ENCODE measurements at regions not wholly inside any gene's neighbourhood (a gene's known extent, or its start where the extent isn't known, plus 50 kb on each side); places are given as distances from the start of the nearest gene placed in this dataset.

DNA sequence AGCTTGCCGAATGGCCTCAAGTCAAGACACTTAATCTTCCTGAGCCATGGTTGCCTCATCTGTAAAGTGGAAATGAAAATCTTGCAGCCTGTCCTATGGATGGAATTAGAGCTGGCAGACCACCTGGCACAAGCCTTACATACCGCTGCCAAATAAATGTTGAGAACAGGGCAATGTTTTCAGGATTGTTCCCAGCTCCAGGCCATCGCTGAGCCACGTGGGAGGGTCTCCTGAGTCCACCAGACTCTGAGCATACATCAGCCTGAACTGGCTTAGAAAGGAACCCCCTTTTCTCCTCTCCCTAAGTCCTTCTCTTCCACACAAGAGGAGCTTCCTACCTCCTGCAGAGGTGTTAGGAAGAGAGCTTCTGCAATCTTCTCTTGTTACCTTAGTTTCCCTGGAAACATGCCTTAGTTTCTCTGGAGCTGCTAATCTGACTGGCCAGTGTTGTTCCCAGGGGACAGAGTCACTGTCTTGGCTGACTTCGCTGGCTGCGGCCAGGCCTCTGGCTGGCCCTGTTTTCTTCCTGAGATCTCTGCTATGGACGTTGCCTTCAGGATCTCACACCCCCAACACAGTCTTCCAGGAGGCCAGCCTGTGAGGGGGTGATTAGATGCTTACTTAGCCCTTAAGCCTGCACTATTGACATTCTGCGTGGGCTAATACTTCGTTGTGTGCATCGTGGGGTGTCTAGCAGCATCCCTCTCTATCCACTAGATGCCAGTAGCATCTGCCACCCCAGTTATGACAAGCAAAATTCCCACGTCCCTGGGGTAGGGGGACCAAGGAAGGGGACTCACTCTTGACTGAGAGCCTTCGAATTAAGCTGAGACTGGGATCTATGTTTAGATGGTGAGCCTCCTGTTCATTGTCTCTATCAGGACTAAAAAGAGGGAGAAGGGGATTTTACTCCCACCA, 62.2 kb downstream of the BOD1 start:
- TF ChIP-seq, protein P1, sequence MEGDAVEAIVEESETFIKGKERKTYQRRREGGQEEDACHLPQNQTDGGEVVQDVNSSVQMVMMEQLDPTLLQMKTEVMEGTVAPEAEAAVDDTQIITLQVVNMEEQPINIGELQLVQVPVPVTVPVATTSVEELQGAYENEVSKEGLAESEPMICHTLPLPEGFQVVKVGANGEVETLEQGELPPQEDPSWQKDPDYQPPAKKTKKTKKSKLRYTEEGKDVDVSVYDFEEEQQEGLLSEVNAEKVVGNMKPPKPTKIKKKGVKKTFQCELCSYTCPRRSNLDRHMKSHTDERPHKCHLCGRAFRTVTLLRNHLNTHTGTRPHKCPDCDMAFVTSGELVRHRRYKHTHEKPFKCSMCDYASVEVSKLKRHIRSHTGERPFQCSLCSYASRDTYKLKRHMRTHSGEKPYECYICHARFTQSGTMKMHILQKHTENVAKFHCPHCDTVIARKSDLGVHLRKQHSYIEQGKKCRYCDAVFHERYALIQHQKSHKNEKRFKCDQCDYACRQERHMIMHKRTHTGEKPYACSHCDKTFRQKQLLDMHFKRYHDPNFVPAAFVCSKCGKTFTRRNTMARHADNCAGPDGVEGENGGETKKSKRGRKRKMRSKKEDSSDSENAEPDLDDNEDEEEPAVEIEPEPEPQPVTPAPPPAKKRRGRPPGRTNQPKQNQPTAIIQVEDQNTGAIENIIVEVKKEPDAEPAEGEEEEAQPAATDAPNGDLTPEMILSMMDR (IDR thresholded peaks at IDR 0.05; ENCODE audit: control extremely low read depth in 1 of 3, insufficient read depth in 1 of 3, low read depth in 1 of 3, low read length in 3 of 3), result peak in 1 of 3 experiments; percentile 13; a peak in 1 of 4 replicates
- TF ChIP-seq EZH2 (IDR thresholded peaks at IDR 0.05; ENCODE audit: low read depth, low read length, severe bottlenecking) (no peak), POLR2A (IDR thresholded peaks at IDR 0.05; ENCODE audit: control extremely low read depth in 1 of 2, low read depth in 2 of 2, low read length in 2 of 2) (no peak), HDAC2 (IDR thresholded peaks at IDR 0.05; ENCODE audit: borderline replicate concordance in 1 of 2, low read depth in 2 of 2, low read length in 2 of 2) (no peak), MAFK (IDR thresholded peaks at IDR 0.05; ENCODE audit: low read depth, low read length) (no peak), CREB1 (IDR thresholded peaks at IDR 0.05) (no peak), CHD1 (IDR thresholded peaks at IDR 0.05; ENCODE audit: low read depth, low read length) (no peak), GABPA (IDR thresholded peaks at IDR 0.05; ENCODE audit: borderline replicate concordance, insufficient read depth, low read length) (no peak), NANOG (IDR thresholded peaks at IDR 0.05; ENCODE audit: insufficient read depth, low read depth, low read length, poor library complexity, severe bottlenecking) (no peak)
- TF ChIP-seq, protein P2, sequence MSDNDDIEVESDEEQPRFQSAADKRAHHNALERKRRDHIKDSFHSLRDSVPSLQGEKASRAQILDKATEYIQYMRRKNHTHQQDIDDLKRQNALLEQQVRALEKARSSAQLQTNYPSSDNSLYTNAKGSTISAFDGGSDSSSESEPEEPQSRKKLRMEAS (IDR thresholded peaks at IDR 0.05), result no peak

Data from H1 (cell line).